Stimulated activated effector memory CD8-positive, alpha-beta T cell treated with anti-CD3 and anti-CD28 coated beads, Interleukin-12 subunit alpha, Interleukin-12 subunit beta, amount 100 ng/mL, for 72 hours (primary cell): ENCODE measurements at regions not wholly inside any gene's neighbourhood (a gene's known extent, or its start where the extent isn't known, plus 50 kb on each side); places are given as distances from the start of the nearest gene placed in this dataset.
"Not testable (repeated sequence)": the region's sequence is repeated elsewhere in the genome, so short reads cannot be mapped to it uniquely, and the experiment has no call there.

Source experiments
- ATAC-seq: fragments of 150-1000 bp; cut with Tn5 transposase; 2 replicates; pipeline ENCODE4 v1.10.0; 2021
- DNase-seq, 2 donors: peaks; one replicate each; pipeline ENCODE4 v3.0.0; 2021 to 2022; ENCODE audit warnings: low spot score in 2 of 2
- H3K27ac Mint-ChIP-seq: one replicate; pipeline ENCODE4 v1.8.0; 2022; ENCODE audit warnings: mild to moderate bottlenecking, mixed read lengths
- H3K36me3 Mint-ChIP-seq: one replicate; pipeline ENCODE4 v1.8.0; 2022; ENCODE audit warnings: mild to moderate bottlenecking, mixed read lengths
- H3K4me1 Mint-ChIP-seq: one replicate; pipeline ENCODE4 v1.8.0; 2022; ENCODE audit warnings: mixed read lengths
- H3K4me3 Mint-ChIP-seq: one replicate; pipeline ENCODE4 v1.8.0; 2022; ENCODE audit warnings: mild to moderate bottlenecking, mixed read lengths
- H3K9me3 Mint-ChIP-seq: one replicate; pipeline ENCODE4 v1.8.0; 2022; ENCODE audit warnings: mixed read lengths

GRCh38 chr12:46610754-46611153 is 215.0 kb downstream of the SLC38A4 start:
- no peak overlapping the region for H3K4me3 Mint-ChIP-seq
- no peaks in the 10 kb centered on the region for H3K36me3 Mint-ChIP-seq
- no peak overlapping the region for H3K27ac Mint-ChIP-seq
- peaks cover 39% of the 10 kb centered on the region for H3K4me1 Mint-ChIP-seq
- DNase-seq, result no peak
- peaks cover 5% of the 10 kb centered on the region for H3K9me3 Mint-ChIP-seq
- no peak for ATAC-seq

- Mint-ChIP-seq H3K4me3 (no peak overlapping the region), H3K36me3 (no peaks in the 10 kb centered on the region), H3K4me1 (peaks cover 39% of the 10 kb centered on the region), H3K9me3 (peaks cover 7% of the 10 kb centered on the region), H3K27ac (peak overlapping the region; percentile 75)
- no peak for DNase-seq
- ATAC-seq, result no peak
Measured at GRCh38 chr12:46609674-46610073, 216.1 kb downstream of the SLC38A4 start.

GRCh38 chr12:46609273-46609623 is 216.5 kb downstream of the SLC38A4 start:
- Mint-ChIP-seq H3K4me1 (peaks cover 42% of the 10 kb centered on the region), H3K9me3 (peaks cover 7% of the 10 kb centered on the region), H3K27ac (peak overlapping the region; percentile 75), H3K4me3 (no peak overlapping the region), H3K36me3 (no peaks in the 10 kb centered on the region)
- ATAC-seq (peak; percentile 91), DNase-seq (no peak)

DNA sequence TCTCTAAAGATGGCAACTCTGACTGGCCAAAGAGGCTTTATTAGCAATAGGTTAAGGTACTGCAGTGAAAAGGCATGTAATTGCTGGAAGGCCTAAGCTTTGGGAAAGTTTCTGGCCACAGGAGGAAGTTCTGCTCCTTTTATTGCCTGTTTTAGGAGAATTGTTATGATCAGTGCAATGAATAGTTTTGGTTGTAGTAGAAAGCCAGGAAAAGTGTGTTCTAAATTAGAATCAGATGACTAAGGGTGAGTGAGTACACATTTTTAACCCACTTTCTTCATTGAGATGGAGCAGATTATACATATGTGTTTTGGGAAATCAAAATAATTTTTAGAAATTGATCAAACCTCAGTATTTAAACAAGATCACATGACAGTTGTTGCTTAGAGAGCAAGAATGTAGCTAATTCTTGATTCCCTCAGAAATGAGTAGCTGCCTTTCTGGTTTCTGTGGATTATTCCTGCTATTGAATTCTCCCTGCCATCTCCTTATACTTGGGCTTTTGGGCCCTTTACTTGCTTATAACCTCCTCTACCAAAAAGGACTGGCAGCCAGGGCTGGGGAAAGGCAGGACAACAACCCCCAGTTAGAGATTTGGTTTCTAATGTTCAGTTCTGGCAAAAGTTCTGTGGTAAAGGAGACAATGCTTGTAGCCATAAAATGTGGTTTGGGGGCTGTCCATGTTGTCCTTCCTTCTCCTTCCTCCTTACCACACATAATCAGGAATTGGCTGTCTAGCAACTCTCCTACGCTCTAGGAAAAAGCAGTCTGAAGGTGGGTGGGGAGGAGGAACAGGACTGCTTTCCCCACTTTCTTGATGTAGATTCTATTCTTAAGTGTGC is 217.1 kb downstream of the SLC38A4 start:
- no peak for ATAC-seq
- no peaks in the 10 kb centered on the region for H3K36me3 Mint-ChIP-seq
- H3K4me3 Mint-ChIP-seq, result no peak overlapping the region
- H3K9me3 Mint-ChIP-seq, result peaks cover 7% of the 10 kb centered on the region
- peak overlapping the region; percentile 75 for H3K27ac Mint-ChIP-seq
- H3K4me1 Mint-ChIP-seq, result peaks cover 42% of the 10 kb centered on the region
- no peak for DNase-seq

GRCh38 chr12:46604684-46605083 is 221.1 kb downstream of the SLC38A4 start:
- DNase-seq (no peak), ATAC-seq (no peak)
- H3K4me3 Mint-ChIP-seq, result no peak overlapping the region
- no peak overlapping the region for H3K27ac Mint-ChIP-seq
- peaks cover 19% of the 10 kb centered on the region for H3K4me1 Mint-ChIP-seq
- peaks cover 16% of the 10 kb centered on the region for H3K9me3 Mint-ChIP-seq
- H3K36me3 Mint-ChIP-seq, result no peaks in the 10 kb centered on the region

DNA sequence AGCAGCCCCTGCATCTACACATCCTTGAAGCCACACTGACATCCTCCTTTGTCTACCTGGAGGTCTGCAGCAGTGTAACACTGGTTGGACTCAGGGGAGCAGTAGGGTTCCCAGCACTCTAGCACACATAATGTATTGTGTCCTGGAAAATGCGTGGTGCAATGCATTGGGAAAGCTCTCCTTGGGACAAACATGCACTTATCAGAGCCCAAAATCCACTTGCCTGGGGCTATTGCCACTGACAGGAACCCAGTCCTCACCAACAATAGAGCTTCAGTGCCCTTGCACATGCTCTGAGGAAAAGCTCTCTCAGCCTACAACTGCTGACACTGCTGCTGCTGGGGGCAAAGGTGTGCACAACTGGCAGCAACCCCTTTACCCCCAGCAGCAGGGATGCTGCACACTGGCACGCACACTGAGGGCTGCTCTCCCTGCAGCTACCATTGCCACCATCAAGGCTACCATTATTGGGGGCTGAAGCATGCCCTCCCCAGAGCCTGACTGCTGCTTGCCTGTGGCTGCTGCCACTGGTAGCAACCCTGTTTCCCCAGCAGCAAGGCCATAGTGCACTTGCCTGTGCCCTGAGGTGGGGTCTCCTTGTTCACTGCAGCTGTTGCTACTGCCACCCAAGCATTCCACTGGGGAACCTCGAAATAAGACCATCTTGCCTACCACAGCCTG is 221.9 kb downstream of the SLC38A4 start:
- Mint-ChIP-seq H3K4me3 (no peak overlapping the region), H3K36me3 (no peaks in the 10 kb centered on the region), H3K4me1 (peaks cover 12% of the 10 kb centered on the region), H3K27ac (no peak overlapping the region), H3K9me3 (peaks cover 16% of the 10 kb centered on the region)
- ATAC-seq (no peak), DNase-seq (no peak)

- H3K4me3 Mint-ChIP-seq, result no peak overlapping the region
- H3K9me3 Mint-ChIP-seq, result peaks cover 22% of the 10 kb centered on the region
- no peak for DNase-seq
- ATAC-seq, result no peak
- H3K27ac Mint-ChIP-seq, result no peak overlapping the region
- H3K4me1 Mint-ChIP-seq, result peaks cover 4% of the 10 kb centered on the region
- no peaks in the 10 kb centered on the region for H3K36me3 Mint-ChIP-seq
Measured at GRCh38 chr12:46602474-46602873, 223.3 kb downstream of the SLC38A4 start.

GRCh38 chr12:46590991-46591703 is 218.6 kb upstream of the SLC38A2 start:
- peaks cover 15% of the 10 kb centered on the region for H3K4me1 Mint-ChIP-seq
- no peaks in the 10 kb centered on the region for H3K36me3 Mint-ChIP-seq
- peaks cover 8% of the 10 kb centered on the region for H3K9me3 Mint-ChIP-seq
- no peak for ATAC-seq
- no peak overlapping the region for H3K27ac Mint-ChIP-seq
- no peak overlapping the region for H3K4me3 Mint-ChIP-seq
- DNase-seq, result no peak

- ATAC-seq (no peak), DNase-seq (no peak)
- Mint-ChIP-seq H3K36me3 (no peaks in the 10 kb centered on the region), H3K4me1 (peaks cover 44% of the 10 kb centered on the region), H3K4me3 (peak overlapping the region; percentile 14), H3K27ac (peak overlapping the region; percentile 58), H3K9me3 (peaks cover 21% of the 10 kb centered on the region)
Measured at GRCh38 chr12:46585854-46586621, 213.5 kb upstream of the SLC38A2 start.

- not testable (repeated sequence) for H3K4me3 Mint-ChIP-seq, DNase-seq, H3K36me3 Mint-ChIP-seq, ATAC-seq, H3K27ac Mint-ChIP-seq
- peaks cover 21% of the 10 kb centered on the region for H3K9me3 Mint-ChIP-seq
- H3K4me1 Mint-ChIP-seq, result peaks cover 44% of the 10 kb centered on the region
Measured at GRCh38 chr12:46584098-46584497, 211.5 kb upstream of the SLC38A2 start.

DNA sequence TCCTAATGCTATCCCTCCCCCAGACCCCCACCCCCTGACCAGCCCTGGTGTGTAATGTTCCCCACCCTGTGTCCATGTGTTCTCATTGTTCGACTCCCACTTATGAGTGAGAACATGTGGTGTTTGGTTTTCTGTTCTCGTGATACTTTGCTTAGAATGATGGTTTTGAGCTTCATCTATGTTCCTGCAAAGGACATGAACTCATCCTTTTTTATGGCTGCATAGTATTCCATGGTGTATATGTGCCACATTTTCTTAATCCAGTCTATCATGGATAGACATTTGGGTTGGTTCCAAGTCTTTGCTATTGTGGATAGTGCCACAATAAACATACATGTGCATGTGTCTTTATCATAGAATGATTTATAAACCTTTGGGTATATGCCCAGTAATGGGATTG is 209.4 kb upstream of the SLC38A2 start:
- DNase-seq, H3K36me3 Mint-ChIP-seq, H3K4me3 Mint-ChIP-seq, H3K27ac Mint-ChIP-seq, ATAC-seq: not testable (repeated sequence)
- peaks cover 17% of the 10 kb centered on the region for H3K9me3 Mint-ChIP-seq
- H3K4me1 Mint-ChIP-seq, result peaks cover 38% of the 10 kb centered on the region

GRCh38 chr12:46580445-46580844 is 207.9 kb upstream of the SLC38A2 start:
- DNase-seq (no peak), ATAC-seq (no peak)
- Mint-ChIP-seq H3K9me3 (peaks cover 17% of the 10 kb centered on the region), H3K4me3 (no peak overlapping the region), H3K36me3 (no peaks in the 10 kb centered on the region), H3K27ac (no peak overlapping the region), H3K4me1 (peaks cover 22% of the 10 kb centered on the region)

GRCh38 chr12:46579474-46579873 is 206.9 kb upstream of the SLC38A2 start:
- no peak for ATAC-seq
- Mint-ChIP-seq H3K4me3 (no peak overlapping the region), H3K9me3 (peaks cover 13% of the 10 kb centered on the region), H3K4me1 (peaks cover 15% of the 10 kb centered on the region), H3K36me3 (no peaks in the 10 kb centered on the region), H3K27ac (no peak overlapping the region)
- DNase-seq, result no peak

GRCh38 chr12:46578190-46578982 is 205.8 kb upstream of the SLC38A2 start:
- DNase-seq, result no peak
- Mint-ChIP-seq H3K4me1 (peaks cover 6% of the 10 kb centered on the region), H3K4me3 (no peak overlapping the region), H3K36me3 (no peaks in the 10 kb centered on the region), H3K9me3 (peaks cover 5% of the 10 kb centered on the region), H3K27ac (no peak overlapping the region)
- ATAC-seq, result no peak
